HCT116 (cell line): ENCODE measurements at regions not wholly inside any gene's neighbourhood (a gene's known extent, or its start where the extent isn't known, plus 50 kb on each side); places are given as distances from the start of the nearest gene placed in this dataset.

Experiments
- ATAC-seq: fragments of 200-7000 bp; cut with Tn5 transposase; 2 replicates; pipeline ENCODE4 v1.9.1; 2020; ENCODE audit warnings: mild to moderate bottlenecking, moderate library complexity
- BruUV-seq: library from RNA; stranded (reverse); fragments of 400-500 nt; replicated peaks from 2 replicates; lab custom pipeline; 2021; lab: Mats Ljungman, UMichigan
- CTCF ChIA-PET: fragments of 300-600 bp; sonication (Branson Sonifier 250); formaldehyde crosslinking; loops from one replicate; lab custom pipeline; 2021; ENCODE audit warnings: antibody characterized with exemption; lab: Charles Lee
- POLR2A ChIA-PET: fragments of 300-600, 350-600 bp; sonication (Branson Sonifier 250); formaldehyde crosslinking; loops from one replicate; lab custom pipeline; 2021; ENCODE audit warnings: antibody characterized with exemption; lab: Charles Lee
- RAD21 ChIA-PET, 2 experiments: fragments of 300-600 bp; sonication (Branson Sonifier 250); formaldehyde crosslinking; loops; one replicate each; lab custom pipeline; 2023; ENCODE audit warnings: low total read pairs in 2 of 2; ENCODE audit not compliant: uncharacterized antibody in 2 of 2, unreplicated experiment in 2 of 2, low non-redundant PET in 1 of 2; lab: Charles Lee
- DNase-seq: peaks from one replicate; pipeline ENCODE4 v3.0.0-alpha.2; 2010; ENCODE audit warnings: low read depth, low spot score
- H2AFZ ChIP-seq: fragments of 200-600 bp; shearing (Covaris generic), sonication (generic); 2 replicates; pipeline ENCODE4 v1.6.1; 2017; ENCODE audit warnings: low read depth, mixed run types, mixed read lengths, antibody characterized with exemption, low read length; ENCODE audit not compliant: poor library complexity, severe bottlenecking
- H3K27ac ChIP-seq: 2 replicates; pipeline ENCODE4 v1.5.1; 2012; ENCODE audit warnings: low read depth, low read length
- H3K27me3 ChIP-seq: fragments of 200-600 bp; sonication (generic); 2 replicates; pipeline ENCODE4 v1.6.1; 2016; ENCODE audit warnings: mixed run types, low read length, mixed read lengths; ENCODE audit not compliant: insufficient read depth
- H3K36me3 ChIP-seq, 2 experiments: fragments of 200-500 bp in 1 of 2; fragments of 200-600 bp in 1 of 2; sonication (Bioruptor generic) in 1 of 2; sonication (generic) in 1 of 2; 2 replicates each; pipeline versions ENCODE4 v1.5.1 to v1.6.1; 2014 to 2016; ENCODE audit warnings: low read length in 2 of 2, inconsistent platforms in 1 of 2, mixed read lengths in 1 of 2, mixed run types in 1 of 2; ENCODE audit not compliant: insufficient read depth in 2 of 2, control insufficient read depth in 1 of 2
- H3K4me1 ChIP-seq, 2 experiments: fragments of 200-600 bp in 1 of 2; sonication (generic) in 1 of 2; 2 replicates each; pipeline versions ENCODE4 v1.5.1 to v1.6.1; 2012 to 2017; ENCODE audit warnings: low read length in 2 of 2, inconsistent platforms in 1 of 2, mild to moderate bottlenecking in 1 of 2, mixed read lengths in 1 of 2, mixed run types in 1 of 2, moderate library complexity in 1 of 2; ENCODE audit not compliant: insufficient read depth in 2 of 2, control insufficient read depth in 1 of 2
- H3K4me2 ChIP-seq: fragments of 200-600 bp; sonication (generic); 2 replicates; pipeline ENCODE4 v1.6.1; 2017; ENCODE audit warnings: mixed run types, low read length, mixed read lengths
- H3K4me3 ChIP-seq, 2 experiments: fragments of 200-600 bp in 1 of 2; sonication (generic) in 1 of 2; replicated peaks in 1 of 2; 2 replicates each; pipeline ENCODE4 v1.5.1; 2011 to 2016; ENCODE audit warnings: low read length in 2 of 2, control low read depth in 1 of 2, low read depth in 1 of 2, mild to moderate bottlenecking in 1 of 2, mixed read lengths in 1 of 2, mixed run types in 1 of 2
- H3K79me2 ChIP-seq: fragments of 200-600 bp; sonication (generic); 2 replicates; pipeline ENCODE4 v1.6.1; 2017; ENCODE audit warnings: mild to moderate bottlenecking, mixed run types, low read length, moderate library complexity, mixed read lengths; ENCODE audit not compliant: insufficient read depth
- H3K9ac ChIP-seq: fragments of 200-600 bp; sonication (generic); 2 replicates; pipeline ENCODE4 v1.6.1; 2016; ENCODE audit warnings: low read length, mixed read lengths
- H3K9me2 ChIP-seq: fragments of 200-600 bp; sonication (generic), shearing (Covaris generic); 2 replicates; pipeline ENCODE4 v1.6.1; 2017; ENCODE audit warnings: mixed run types, mild to moderate bottlenecking, moderate library complexity; ENCODE audit not compliant: insufficient read depth
- H3K9me3 ChIP-seq, 2 experiments: fragments of 200-500 bp in 1 of 2; fragments of 200-600 bp in 1 of 2; sonication (Bioruptor generic) in 1 of 2; sonication (generic) in 1 of 2; 2 replicates each; pipeline ENCODE4 v1.6.1; 2014 to 2017; ENCODE audit warnings: low read length in 2 of 2, mixed read lengths in 2 of 2, inconsistent platforms in 1 of 2, low read depth in 1 of 2, mild to moderate bottlenecking in 1 of 2, mixed run types in 1 of 2, moderate library complexity in 1 of 2; ENCODE audit not compliant: control insufficient read depth in 1 of 2, insufficient read depth in 1 of 2
- H4K20me1 ChIP-seq: fragments of 200-600 bp; sonication (generic), shearing (Covaris generic); 2 replicates; pipeline ENCODE4 v1.6.1; 2017; ENCODE audit warnings: mixed run types, mild to moderate bottlenecking, moderate library complexity; ENCODE audit not compliant: insufficient read depth
- ATF3 ChIP-seq: IDR thresholded peaks from 2 replicates; pipeline ENCODE4 v1.6.1; 2012
- EGR1 ChIP-seq: IDR thresholded peaks from 2 replicates; pipeline ENCODE4 v1.6.1; 2012; ENCODE audit warnings: low read depth
- EZH2 ChIP-seq: fragments of 200-600 bp; sonication (generic); IDR thresholded peaks from 2 replicates; pipeline ENCODE4 v1.6.1; 2017; ENCODE audit warnings: antibody characterized with exemption, mixed run types
- EZH2phosphoT487 ChIP-seq: fragments of 200-600 bp; IDR thresholded peaks from 2 replicates; pipeline ENCODE4 v1.6.1; 2018; ENCODE audit warnings: antibody characterized with exemption, borderline replicate concordance
- FOSL1 ChIP-seq: IDR thresholded peaks from 2 replicates; pipeline ENCODE4 v1.6.1; 2012; ENCODE audit warnings: low read depth
- JUND ChIP-seq: IDR thresholded peaks from 2 replicates; pipeline ENCODE4 v1.6.1; 2012
- POLR2A ChIP-seq: IDR thresholded peaks from 2 replicates; pipeline ENCODE4 v1.7.0; 2011; ENCODE audit warnings: borderline replicate concordance; ENCODE audit not compliant: insufficient read depth, insufficient read length; ENCODE audit errors: extremely low read depth
- RAD21 ChIP-seq: IDR thresholded peaks from 2 replicates; pipeline ENCODE4 v1.6.1; 2012; ENCODE audit warnings: low read depth, mild to moderate bottlenecking
- REST ChIP-seq: IDR thresholded peaks from 2 replicates; pipeline ENCODE4 v1.6.1; 2012; ENCODE audit warnings: low read depth
- SIN3A ChIP-seq: IDR thresholded peaks from 2 replicates; pipeline ENCODE4 v1.6.1; 2012; ENCODE audit warnings: low read depth
- SP1 ChIP-seq: IDR thresholded peaks from 2 replicates; pipeline ENCODE4 v1.6.1; 2012; ENCODE audit warnings: low read depth
- SRF ChIP-seq: IDR thresholded peaks from 2 replicates; pipeline ENCODE4 v1.6.1; 2012; ENCODE audit warnings: low read depth
- ZBTB33 ChIP-seq: IDR thresholded peaks from 2 replicates; pipeline ENCODE4 v1.6.1; 2011; ENCODE audit warnings: mild to moderate bottlenecking, low read length, moderate library complexity; ENCODE audit not compliant: insufficient replicate concordance; ENCODE audit errors: extremely low read depth
- ZFX ChIP-seq: fragments of 450-650 bp; IDR thresholded peaks from 2 replicates; pipeline ENCODE4 v1.6.1; 2017
- intact Hi-C: fragments of 100-400 bp; cut with micrococcal nuclease; formaldehyde crosslinking; loops from 2 replicates; pipeline ENCODE4 v1.10.0; 2022
- TF ChIP-seq, protein P1 (sequence below): IDR thresholded peaks from 2 replicates; pipeline ENCODE4 v1.6.1; 2012

- ChIA-PET CTCF (interaction anchor here (0.8 to 8.2 kb wide), 7 partner anchors 13 to 199 kb away, joined by 3 to 102 read pairs (median 4); no protein-coding TSS in a partner anchor), POLR2A (no interaction called here), RAD21 (no interaction called here)
- no peaks in the 10 kb centered on the region for H3K9me2 ChIP-seq
- no TSS peak for BruUV-seq
- no peak overlapping the region for H3K9ac ChIP-seq
- H3K27me3 ChIP-seq, result no peaks in the 10 kb centered on the region
- TF ChIP-seq ZFX (no peak), RAD21 (no peak), FOSL1 (no peak), SIN3A (no peak)
- no peak overlapping the region for H2AFZ ChIP-seq
- no peak overlapping the region for H3K4me3 ChIP-seq
- H3K9me3 ChIP-seq, result no peaks in the 10 kb centered on the region
- no peak for ATAC-seq
- H4K20me1 ChIP-seq, result no peaks in the 10 kb centered on the region
- H3K36me3 ChIP-seq, result no peaks in the 10 kb centered on the region
- no peaks in the 10 kb centered on the region for H3K79me2 ChIP-seq
- no peak for DNase-seq
- no peak overlapping the region for H3K4me2 ChIP-seq
- H3K4me1 ChIP-seq, result no peaks in the 10 kb centered on the region
- H3K27ac ChIP-seq, result no peak overlapping the region
- intact Hi-C loops, result loop anchor here (10.0 kb wide), 1 partner anchor 290 kb away; no protein-coding TSS in a partner anchor
Measured at GRCh38 chr10:69714572-69714971, 84.5 kb downstream of the FAM241B start.

GRCh38 chr10:69715156-69715898, 85.3 kb downstream of the FAM241B start:
- POLR2A ChIA-PET, result no interaction called here
- H3K4me1 ChIP-seq, result no peaks in the 10 kb centered on the region
- no peak overlapping the region for H3K27ac ChIP-seq
- RAD21 ChIA-PET, result interaction anchor here in 1 of 2 experiments (1.4 kb wide), 1 partner anchor 71 kb away, joined by 3 read pairs; no protein-coding TSS in a partner anchor
- no peaks in the 10 kb centered on the region for H3K27me3 ChIP-seq
- no peaks in the 10 kb centered on the region for H3K79me2 ChIP-seq
- no peaks in the 10 kb centered on the region for H3K9me3 ChIP-seq
- no peak overlapping the region for H3K9ac ChIP-seq
- CTCF ChIA-PET, result interaction anchor here (0.6 to 8.2 kb wide), 13 partner anchors 13 to 307 kb away, joined by 3 to 102 read pairs (median 3); no protein-coding TSS in a partner anchor
- intact Hi-C loops, result loop anchor here (10.0 kb wide), 1 partner anchor 291 kb away; no protein-coding TSS in a partner anchor
- no peaks in the 10 kb centered on the region for H3K9me2 ChIP-seq
- H3K36me3 ChIP-seq, result no peaks in the 10 kb centered on the region
- DNase-seq (no peak), ATAC-seq (no peak)
- H4K20me1 ChIP-seq, result no peaks in the 10 kb centered on the region
- H3K4me2 ChIP-seq, result no peak overlapping the region
- H3K4me3 ChIP-seq, result no peak overlapping the region
- BruUV-seq, result no TSS peak
- no peak overlapping the region for H2AFZ ChIP-seq
- TF ChIP-seq SIN3A (no peak), ZBTB33 (no peak), POLR2A (no peak), FOSL1 (no peak), REST (no peak), ATF3 (no peak), SRF (no peak), SP1 (no peak), JUND (no peak), EZH2phosphoT487 (no peak), EGR1 (no peak), EZH2 (no peak)
- TF ChIP-seq, protein P1, sequence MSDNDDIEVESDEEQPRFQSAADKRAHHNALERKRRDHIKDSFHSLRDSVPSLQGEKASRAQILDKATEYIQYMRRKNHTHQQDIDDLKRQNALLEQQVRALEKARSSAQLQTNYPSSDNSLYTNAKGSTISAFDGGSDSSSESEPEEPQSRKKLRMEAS, result no peak
